ENCODE measurements at regions not wholly inside any gene's neighbourhood (a gene's known extent, or its start where the extent isn't known, plus 50 kb on each side); places are given as distances from the start of the nearest gene placed in this dataset.

DNA sequence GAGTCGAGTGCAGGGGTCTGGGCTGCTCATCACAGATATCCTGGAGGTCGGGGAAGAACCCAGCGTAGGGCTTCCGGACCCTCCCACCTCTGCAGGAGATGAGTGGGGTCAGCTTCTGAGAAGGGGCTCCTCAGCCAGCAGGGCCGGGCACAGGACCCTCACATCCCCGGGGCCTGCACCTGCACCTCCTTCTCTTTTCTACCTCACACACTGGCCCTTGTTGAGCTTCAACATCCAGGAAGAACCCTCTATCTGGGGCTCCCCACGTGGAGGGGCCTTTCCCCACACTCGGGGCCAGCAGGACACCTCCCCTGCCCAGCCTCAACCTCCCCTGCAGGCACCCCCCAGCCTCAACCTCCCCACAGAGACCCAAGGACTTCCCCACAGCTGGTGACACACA lies 299.4 kb downstream of the CTTN start:
- TF ChIP-seq, protein P1, sequence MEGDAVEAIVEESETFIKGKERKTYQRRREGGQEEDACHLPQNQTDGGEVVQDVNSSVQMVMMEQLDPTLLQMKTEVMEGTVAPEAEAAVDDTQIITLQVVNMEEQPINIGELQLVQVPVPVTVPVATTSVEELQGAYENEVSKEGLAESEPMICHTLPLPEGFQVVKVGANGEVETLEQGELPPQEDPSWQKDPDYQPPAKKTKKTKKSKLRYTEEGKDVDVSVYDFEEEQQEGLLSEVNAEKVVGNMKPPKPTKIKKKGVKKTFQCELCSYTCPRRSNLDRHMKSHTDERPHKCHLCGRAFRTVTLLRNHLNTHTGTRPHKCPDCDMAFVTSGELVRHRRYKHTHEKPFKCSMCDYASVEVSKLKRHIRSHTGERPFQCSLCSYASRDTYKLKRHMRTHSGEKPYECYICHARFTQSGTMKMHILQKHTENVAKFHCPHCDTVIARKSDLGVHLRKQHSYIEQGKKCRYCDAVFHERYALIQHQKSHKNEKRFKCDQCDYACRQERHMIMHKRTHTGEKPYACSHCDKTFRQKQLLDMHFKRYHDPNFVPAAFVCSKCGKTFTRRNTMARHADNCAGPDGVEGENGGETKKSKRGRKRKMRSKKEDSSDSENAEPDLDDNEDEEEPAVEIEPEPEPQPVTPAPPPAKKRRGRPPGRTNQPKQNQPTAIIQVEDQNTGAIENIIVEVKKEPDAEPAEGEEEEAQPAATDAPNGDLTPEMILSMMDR (IDR thresholded peaks at IDR 0.05) = no peak
- Histone ChIP-seq H3K4me3 (no peak overlapping the region), H3K4me1 (no peaks in the 10 kb centered on the region), H3K27me3 (peaks cover 0 to 5% of the 10 kb centered on the region in 2 donors), H3K27ac (no peak overlapping the region), H3K36me3 (no peaks in the 10 kb centered on the region), H3K9me3 (peaks cover 0 to 6% (median 0%) of the 10 kb centered on the region in 3 donors)
- intact Hi-C loops (cut with DNase I; ENCODE audit: low total_unique reads) = no loop called here
- no peak for DNase-seq

DNA sequence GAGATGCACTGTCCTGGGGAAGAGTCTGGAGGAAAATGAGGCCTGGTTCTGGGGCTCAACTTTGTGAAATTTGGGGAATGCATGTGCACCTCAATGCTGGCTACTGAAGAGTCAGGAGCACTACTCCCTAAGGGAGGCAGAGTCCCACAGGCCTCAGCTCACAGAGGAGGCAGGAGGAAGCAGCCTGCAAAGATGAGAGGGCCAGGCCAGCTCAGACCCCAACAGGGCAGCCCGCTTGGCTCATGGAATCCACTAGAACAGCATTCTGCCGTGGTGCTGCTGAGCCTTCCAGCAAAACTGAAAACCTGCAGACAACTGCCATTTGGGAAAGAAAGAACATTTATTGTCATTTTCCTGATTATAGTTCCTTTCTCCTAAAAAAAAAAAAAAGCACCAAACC lies 300.5 kb downstream of the CTTN start:
- H3K27me3 ChIP-seq = peaks cover 0 to 13% of the 10 kb centered on the region in 2 donors
- no peak overlapping the region for H3K27ac ChIP-seq
- peaks cover 0 to 6% (median 0%) of the 10 kb centered on the region in 3 donors for H3K9me3 ChIP-seq
- TF ChIP-seq, protein P1 (IDR thresholded peaks at IDR 0.05) = no peak
- no peak overlapping the region for H3K4me3 ChIP-seq
- DNase-seq = no peak
- no peaks in the 10 kb centered on the region for H3K4me1 ChIP-seq
- H3K36me3 ChIP-seq = no peaks in the 10 kb centered on the region
- intact Hi-C loops (cut with DNase I; ENCODE audit: low total_unique reads) = no loop called here

DNA sequence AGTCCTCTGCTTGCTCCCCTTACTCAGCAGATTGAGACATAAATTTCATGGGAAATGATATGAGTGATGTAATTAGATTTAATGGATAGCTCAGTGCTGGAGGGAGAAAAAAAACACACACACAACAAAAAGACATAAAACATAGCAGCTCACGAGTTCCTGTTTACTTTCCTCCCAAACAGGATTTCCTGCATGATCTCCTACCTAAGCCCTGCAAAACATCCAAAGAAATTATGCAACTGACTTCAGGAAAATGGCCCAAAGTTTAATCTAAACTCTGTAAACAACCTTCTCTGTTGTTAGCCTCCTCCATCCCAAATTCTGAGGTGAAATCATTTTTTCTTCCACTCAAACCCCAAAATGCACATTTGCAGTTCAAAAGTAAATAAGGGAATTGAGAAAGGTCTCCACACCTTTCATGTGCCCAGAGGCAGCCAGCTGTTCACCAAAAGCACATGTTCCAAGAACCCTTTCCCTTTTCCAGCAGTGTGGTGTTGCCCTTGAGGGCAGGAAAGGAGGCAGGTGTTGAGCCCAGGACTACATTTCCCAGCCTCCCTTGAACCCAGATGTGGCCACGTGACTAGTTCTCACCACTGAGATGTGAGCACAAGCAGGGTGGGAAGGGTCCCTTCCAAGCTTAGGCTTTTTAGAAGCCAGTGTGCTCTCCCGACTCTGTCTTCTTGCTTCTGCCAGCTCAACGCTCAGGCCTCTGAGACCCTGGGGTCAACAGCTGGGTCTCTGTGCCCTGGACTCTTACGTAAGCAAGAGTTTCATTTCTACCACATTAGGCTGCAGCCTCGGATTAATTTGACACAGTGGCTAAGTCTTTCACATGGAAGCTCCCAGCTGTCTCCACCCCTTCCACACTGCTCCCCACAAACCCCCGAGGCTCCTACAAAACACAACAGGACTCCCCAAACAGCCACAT lies 301.2 kb downstream of the CTTN start:
- Histone ChIP-seq H3K36me3 (no peaks in the 10 kb centered on the region), H3K4me1 (no peaks in the 10 kb centered on the region), H3K9me3 (peaks cover 0 to 6% (median 0%) of the 10 kb centered on the region in 3 donors), H3K4me3 (no peak overlapping the region), H3K27me3 (peaks cover 0 to 10% of the 10 kb centered on the region in 2 donors), H3K27ac (no peak overlapping the region)
- intact Hi-C loops (cut with DNase I; ENCODE audit: low total_unique reads) = no loop called here
- TF ChIP-seq, protein P1 (IDR thresholded peaks at IDR 0.05) = no peak
- no peak for DNase-seq

DNA sequence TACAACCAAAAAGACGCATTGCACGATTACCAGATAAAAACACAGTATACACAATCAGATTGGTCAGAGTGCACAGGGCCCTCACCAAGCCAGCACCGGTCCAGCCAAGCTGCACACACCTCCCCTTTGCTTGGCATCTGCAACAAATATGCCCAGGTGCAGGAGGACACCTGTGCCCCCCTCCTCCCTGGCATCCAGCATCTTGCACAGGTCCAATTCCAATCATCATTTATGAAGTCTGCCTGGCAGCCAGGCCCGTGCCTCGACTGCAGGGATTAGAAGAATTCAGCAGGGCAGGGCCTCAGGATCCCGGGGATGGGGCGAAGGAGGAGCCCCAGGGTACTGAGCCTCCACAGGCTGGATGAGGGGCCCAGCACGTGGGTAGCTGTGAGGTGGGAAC lies 302.1 kb downstream of the CTTN start:
- intact Hi-C loops (cut with DNase I; ENCODE audit: low total_unique reads) = no loop called here
- no peak overlapping the region for H3K4me3 ChIP-seq
- peaks cover 0 to 6% (median 0%) of the 10 kb centered on the region in 3 donors for H3K9me3 ChIP-seq
- H3K27me3 ChIP-seq = peaks cover 0 to 9% of the 10 kb centered on the region in 2 donors
- no peak for DNase-seq
- H3K36me3 ChIP-seq = no peaks in the 10 kb centered on the region
- H3K4me1 ChIP-seq = no peaks in the 10 kb centered on the region
- no peak overlapping the region for H3K27ac ChIP-seq
- TF ChIP-seq, protein P1 (IDR thresholded peaks at IDR 0.05) = no peak

DNA sequence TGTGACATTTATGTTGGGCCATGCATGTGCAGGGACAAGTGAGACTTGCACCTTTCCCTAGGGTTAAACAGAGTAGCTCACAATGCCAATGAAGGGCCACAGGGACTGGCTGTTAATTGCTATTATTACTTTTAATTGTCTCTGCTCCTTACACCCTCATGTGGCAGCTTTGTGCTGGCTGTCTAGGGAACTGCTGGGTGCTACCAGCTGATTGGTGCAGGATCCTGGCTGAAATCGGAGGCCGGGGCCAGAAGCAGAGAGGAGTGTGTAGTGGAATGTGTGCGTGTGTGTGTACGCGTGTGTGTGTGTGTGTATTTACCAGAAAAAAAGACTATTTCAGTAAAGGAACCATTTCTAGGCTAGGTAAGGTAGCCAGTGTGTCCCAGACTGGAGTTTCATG lies 302.5 kb downstream of the CTTN start:
- TF ChIP-seq, protein P1 (IDR thresholded peaks at IDR 0.05) = no peak
- H3K4me3 ChIP-seq = no peak overlapping the region
- no peak for DNase-seq
- no peak overlapping the region for H3K27ac ChIP-seq
- H3K4me1 ChIP-seq = no peaks in the 10 kb centered on the region
- H3K36me3 ChIP-seq = no peaks in the 10 kb centered on the region
- peaks cover 0 to 6% (median 0%) of the 10 kb centered on the region in 3 donors for H3K9me3 ChIP-seq
- H3K27me3 ChIP-seq = peaks cover 0 to 9% of the 10 kb centered on the region in 2 donors
- intact Hi-C loops (cut with DNase I; ENCODE audit: low total_unique reads) = no loop called here
